ENCODE measurements at regions not wholly inside any gene's neighbourhood (a gene's known extent, or its start where the extent isn't known, plus 50 kb on each side); places are given as distances from the start of the nearest gene placed in this dataset.
A peak's percentile ranks its signal among the peaks of the same experiment; 100 is the strongest.

DNA sequence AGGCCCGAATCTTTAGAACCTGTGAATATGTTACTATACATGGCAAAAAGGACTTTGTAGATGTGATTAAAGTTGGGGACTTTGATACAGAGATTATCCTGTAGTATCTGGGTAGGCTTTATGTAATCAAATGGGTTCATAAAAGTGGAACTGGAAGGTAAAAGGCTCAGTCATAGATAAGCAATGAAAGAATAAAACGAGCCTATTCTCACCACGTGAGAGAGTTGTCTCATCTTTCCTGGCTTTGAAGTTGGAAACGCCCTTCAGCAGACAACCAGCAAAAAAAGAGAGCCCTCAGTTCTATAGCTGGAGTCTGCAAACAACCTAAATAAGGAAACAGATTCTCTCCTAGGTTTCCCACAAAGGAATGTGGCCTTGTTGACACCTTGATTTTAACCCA lies 805.8 kb upstream of the DIAPH2 start:
- no CpG with 5 or more reads among the region's 4 CpGs for WGBS, 2 experiments (ENCODE audit: insufficient coverage in 2 of 2)
- Histone ChIP-seq H3K9me3 (ENCODE audit: control insufficient read depth, low read length) (no peaks in the 10 kb centered on the region), H3K4me3 (ENCODE audit: extremely low read depth, insufficient read depth, low read length, poor library complexity, severe bottlenecking) (no peak overlapping the region), H3K27ac (ENCODE audit: low read depth, low read length, severe bottlenecking) (no peak overlapping the region), H3K4me1 (ENCODE audit: control insufficient read depth, insufficient read depth, low read length, poor library complexity, severe bottlenecking) (no peaks in the 10 kb centered on the region), H3K36me3 (ENCODE audit: control insufficient read depth, insufficient read depth, low read length) (no peaks in the 10 kb centered on the region)

DNA sequence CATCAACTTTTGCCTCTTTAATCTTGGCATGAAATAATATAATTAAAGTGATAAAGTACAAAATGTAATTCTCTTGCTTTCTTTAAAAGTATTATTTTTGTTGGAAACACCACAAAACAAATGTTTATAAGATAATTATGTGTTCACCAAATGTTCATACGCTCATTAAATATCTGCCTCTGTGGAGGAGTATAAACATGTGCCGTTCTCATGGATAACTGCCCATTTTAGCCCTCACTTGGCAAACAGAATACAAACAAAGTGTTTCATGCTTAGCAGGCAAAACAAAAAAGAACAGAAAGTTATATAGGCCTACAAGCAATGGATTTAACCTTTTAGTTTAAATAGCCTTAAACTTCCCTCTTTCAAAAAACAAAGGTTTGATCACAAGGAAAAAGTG lies 800.5 kb upstream of the DIAPH2 start:
- Histone ChIP-seq H3K27ac (ENCODE audit: low read depth, low read length, severe bottlenecking) (no peak overlapping the region), H3K4me1 (ENCODE audit: control insufficient read depth, insufficient read depth, low read length, poor library complexity, severe bottlenecking) (no peaks in the 10 kb centered on the region), H3K4me3 (ENCODE audit: extremely low read depth, insufficient read depth, low read length, poor library complexity, severe bottlenecking) (no peak overlapping the region), H3K9me3 (ENCODE audit: control insufficient read depth, low read length) (no peaks in the 10 kb centered on the region), H3K36me3 (ENCODE audit: control insufficient read depth, insufficient read depth, low read length) (no peaks in the 10 kb centered on the region)
- no CpG with 5 or more reads among the region's 2 CpGs for WGBS, 2 experiments (ENCODE audit: insufficient coverage in 2 of 2)

DNA sequence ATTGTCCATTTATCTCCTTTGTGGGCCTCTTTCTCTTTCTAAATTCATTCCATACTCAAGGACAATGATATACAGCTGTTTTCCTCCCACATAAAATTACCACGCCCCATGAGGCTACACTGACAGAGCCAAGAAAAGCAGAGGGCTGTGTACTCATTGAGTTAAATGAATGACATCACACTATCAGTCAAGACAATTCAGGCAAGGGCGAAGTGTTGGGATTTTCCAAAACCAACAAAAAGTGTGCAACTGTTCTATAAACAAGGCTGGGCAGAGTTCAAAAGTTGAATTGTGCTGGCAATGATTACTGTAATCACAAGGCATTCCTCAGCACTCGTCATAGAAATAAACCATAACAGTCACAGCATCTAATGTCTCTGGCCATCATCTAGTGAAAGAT lies 799.6 kb upstream of the DIAPH2 start:
- Histone ChIP-seq H3K36me3 (ENCODE audit: control insufficient read depth, insufficient read depth, low read length) (no peaks in the 10 kb centered on the region), H3K27ac (ENCODE audit: low read depth, low read length, severe bottlenecking) (no peak overlapping the region), H3K4me3 (ENCODE audit: extremely low read depth, insufficient read depth, low read length, poor library complexity, severe bottlenecking) (no peak overlapping the region), H3K9me3 (ENCODE audit: control insufficient read depth, low read length) (no peaks in the 10 kb centered on the region), H3K4me1 (ENCODE audit: control insufficient read depth, insufficient read depth, low read length, poor library complexity, severe bottlenecking) (no peaks in the 10 kb centered on the region)
- WGBS, 2 experiments (ENCODE audit: insufficient coverage in 2 of 2): no CpG with 5 or more reads among the region's 3 CpGs

- Histone ChIP-seq H3K27ac (ENCODE audit: low read depth, low read length, severe bottlenecking) (no peak overlapping the region), H3K9me3 (ENCODE audit: control insufficient read depth, low read length) (no peaks in the 10 kb centered on the region), H3K36me3 (ENCODE audit: control insufficient read depth, insufficient read depth, low read length) (no peaks in the 10 kb centered on the region), H3K4me3 (ENCODE audit: extremely low read depth, insufficient read depth, low read length, poor library complexity, severe bottlenecking) (no peak overlapping the region), H3K4me1 (ENCODE audit: control insufficient read depth, insufficient read depth, low read length, poor library complexity, severe bottlenecking) (no peaks in the 10 kb centered on the region)
- WGBS, 2 experiments (ENCODE audit: insufficient coverage in 2 of 2): 100% methylated on average over 1 of the region's 1 CpG; no CpG with 5 or more reads in 1 of the 2 experiments
Observed at GRCh38 chrX:95889279-95889678, 795.4 kb upstream of the DIAPH2 start.

GRCh38 chrX:95893636-95894035 lies 791.0 kb upstream of the DIAPH2 start:
- Histone ChIP-seq H3K4me3 (ENCODE audit: extremely low read depth, insufficient read depth, low read length, poor library complexity, severe bottlenecking) (no peak overlapping the region), H3K36me3 (ENCODE audit: control insufficient read depth, insufficient read depth, low read length) (no peaks in the 10 kb centered on the region), H3K27ac (ENCODE audit: low read depth, low read length, severe bottlenecking) (no peak overlapping the region), H3K4me1 (ENCODE audit: control insufficient read depth, insufficient read depth, low read length, poor library complexity, severe bottlenecking) (no peaks in the 10 kb centered on the region), H3K9me3 (ENCODE audit: control insufficient read depth, low read length) (no peaks in the 10 kb centered on the region)
- 100% methylated on average over 1 of the region's 2 CpGs; no CpG with 5 or more reads in 1 of the 2 experiments for WGBS, 2 experiments (ENCODE audit: insufficient coverage in 2 of 2)

- 6% methylated on average over 2 of the region's 3 CpGs; no CpG with 5 or more reads in 1 of the 2 experiments for WGBS, 2 experiments (ENCODE audit: insufficient coverage in 2 of 2)
- H3K36me3 ChIP-seq (ENCODE audit: control insufficient read depth, insufficient read depth, low read length): no peaks in the 10 kb centered on the region
- H3K4me3 ChIP-seq (ENCODE audit: extremely low read depth, insufficient read depth, low read length, poor library complexity, severe bottlenecking): no peak overlapping the region
- H3K4me1 ChIP-seq (ENCODE audit: control insufficient read depth, insufficient read depth, low read length, poor library complexity, severe bottlenecking): peaks cover 8% of the 10 kb centered on the region
- H3K27ac ChIP-seq (ENCODE audit: low read depth, low read length, severe bottlenecking): peak overlapping the region; percentile 82
- no peaks in the 10 kb centered on the region for H3K9me3 ChIP-seq (ENCODE audit: control insufficient read depth, low read length)
Observed at GRCh38 chrX:95903490-95903889, 781.2 kb upstream of the DIAPH2 start.

DNA sequence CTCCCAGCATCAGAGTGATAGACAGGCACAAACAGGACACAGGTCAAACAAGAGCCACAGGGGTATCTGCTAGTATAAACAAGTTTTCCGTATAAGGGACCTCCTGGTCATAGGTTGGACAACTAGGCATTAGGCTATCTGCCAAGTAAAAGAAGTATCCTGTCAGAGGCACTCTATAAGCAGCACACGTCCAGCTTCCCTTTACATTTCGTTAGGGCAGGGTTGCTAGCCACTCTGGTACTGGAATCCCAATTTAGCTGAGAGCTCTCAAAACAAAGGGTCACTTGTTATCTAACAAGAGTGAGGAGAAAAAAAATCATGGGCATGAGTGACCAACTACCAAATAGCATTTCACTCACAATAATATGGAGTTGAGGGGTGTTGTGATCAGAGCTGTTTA lies 780.7 kb upstream of the DIAPH2 start:
- H3K4me3 ChIP-seq (ENCODE audit: extremely low read depth, insufficient read depth, low read length, poor library complexity, severe bottlenecking): no peak overlapping the region
- peak overlapping the region; percentile 82 for H3K27ac ChIP-seq (ENCODE audit: low read depth, low read length, severe bottlenecking)
- no peaks in the 10 kb centered on the region for H3K36me3 ChIP-seq (ENCODE audit: control insufficient read depth, insufficient read depth, low read length)
- no peaks in the 10 kb centered on the region for H3K9me3 ChIP-seq (ENCODE audit: control insufficient read depth, low read length)
- 40 to 71% methylated on average over 1 of the region's 3 CpGs for WGBS, 2 experiments (ENCODE audit: insufficient coverage in 2 of 2)
- H3K4me1 ChIP-seq (ENCODE audit: control insufficient read depth, insufficient read depth, low read length, poor library complexity, severe bottlenecking): peaks cover 8% of the 10 kb centered on the region

GRCh38 chrX:95907081-95907480 lies 777.6 kb upstream of the DIAPH2 start:
- peaks cover 8% of the 10 kb centered on the region for H3K4me1 ChIP-seq (ENCODE audit: control insufficient read depth, insufficient read depth, low read length, poor library complexity, severe bottlenecking)
- H3K4me3 ChIP-seq (ENCODE audit: extremely low read depth, insufficient read depth, low read length, poor library complexity, severe bottlenecking): no peak overlapping the region
- H3K36me3 ChIP-seq (ENCODE audit: control insufficient read depth, insufficient read depth, low read length): no peaks in the 10 kb centered on the region
- no CpG with 5 or more reads among the region's 1 CpG for WGBS, 2 experiments (ENCODE audit: insufficient coverage in 2 of 2)
- no peaks in the 10 kb centered on the region for H3K9me3 ChIP-seq (ENCODE audit: control insufficient read depth, low read length)
- peak overlapping the region; percentile 45 for H3K27ac ChIP-seq (ENCODE audit: low read depth, low read length, severe bottlenecking)

GRCh38 chrX:95911062-95911461 lies 773.6 kb upstream of the DIAPH2 start:
- H3K27ac ChIP-seq (ENCODE audit: low read depth, low read length, severe bottlenecking): no peak overlapping the region
- no peaks in the 10 kb centered on the region for H3K36me3 ChIP-seq (ENCODE audit: control insufficient read depth, insufficient read depth, low read length)
- WGBS, 2 experiments (ENCODE audit: insufficient coverage in 2 of 2): no CpG with 5 or more reads among the region's 1 CpG
- H3K4me1 ChIP-seq (ENCODE audit: control insufficient read depth, insufficient read depth, low read length, poor library complexity, severe bottlenecking): peaks cover 8% of the 10 kb centered on the region
- H3K9me3 ChIP-seq (ENCODE audit: control insufficient read depth, low read length): no peaks in the 10 kb centered on the region
- no peak overlapping the region for H3K4me3 ChIP-seq (ENCODE audit: extremely low read depth, insufficient read depth, low read length, poor library complexity, severe bottlenecking)

GRCh38 chrX:95919605-95920004 lies 765.0 kb upstream of the DIAPH2 start:
- no peak overlapping the region for H3K27ac ChIP-seq (ENCODE audit: low read depth, low read length, severe bottlenecking)
- WGBS, 2 experiments (ENCODE audit: insufficient coverage in 2 of 2): no CpG with 5 or more reads among the region's 1 CpG
- no peaks in the 10 kb centered on the region for H3K36me3 ChIP-seq (ENCODE audit: control insufficient read depth, insufficient read depth, low read length)

DNA sequence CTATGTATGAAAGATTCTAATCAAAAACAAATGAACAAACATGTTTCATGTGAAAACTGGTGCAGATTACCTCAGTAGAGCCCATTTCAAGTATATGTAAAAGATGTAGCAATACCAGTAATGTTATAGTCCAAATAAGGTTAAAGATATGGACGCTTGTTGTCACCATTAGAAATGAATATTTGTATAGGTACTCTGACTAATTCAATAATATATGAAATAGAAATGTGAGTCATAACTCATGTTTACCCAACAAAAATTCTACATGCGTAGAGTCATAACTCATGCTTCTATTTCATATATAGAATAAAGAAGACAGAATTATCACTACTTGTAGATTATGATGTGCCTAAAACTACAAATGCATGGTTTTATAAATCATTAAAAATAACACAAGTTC lies 739.1 kb upstream of the DIAPH2 start:
- Histone ChIP-seq H3K36me3 (ENCODE audit: control insufficient read depth, insufficient read depth, low read length) (no peaks in the 10 kb centered on the region), H3K9me3 (ENCODE audit: control insufficient read depth, low read length) (no peaks in the 10 kb centered on the region), H3K4me3 (ENCODE audit: extremely low read depth, insufficient read depth, low read length, poor library complexity, severe bottlenecking) (no peak overlapping the region), H3K27ac (ENCODE audit: low read depth, low read length, severe bottlenecking) (no peak overlapping the region), H3K4me1 (ENCODE audit: control insufficient read depth, insufficient read depth, low read length, poor library complexity, severe bottlenecking) (no peaks in the 10 kb centered on the region)
- WGBS, 2 experiments (ENCODE audit: insufficient coverage in 2 of 2): no CpG with 5 or more reads among the region's 2 CpGs

More at GRCh38 chrX:95919605-95920004, 765.0 kb upstream of the DIAPH2 start:
- Histone ChIP-seq H3K9me3 (ENCODE audit: control insufficient read depth, low read length) (no peaks in the 10 kb centered on the region), H3K4me3 (ENCODE audit: extremely low read depth, insufficient read depth, low read length, poor library complexity, severe bottlenecking) (no peak overlapping the region), H3K4me1 (ENCODE audit: control insufficient read depth, insufficient read depth, low read length, poor library complexity, severe bottlenecking) (peaks cover 2% of the 10 kb centered on the region)
